ENCODE measurements at regions not wholly inside any gene's neighbourhood (a gene's known extent, or its start where the extent isn't known, plus 50 kb on each side); places are given as distances from the start of the nearest gene placed in this dataset.

DNA sequence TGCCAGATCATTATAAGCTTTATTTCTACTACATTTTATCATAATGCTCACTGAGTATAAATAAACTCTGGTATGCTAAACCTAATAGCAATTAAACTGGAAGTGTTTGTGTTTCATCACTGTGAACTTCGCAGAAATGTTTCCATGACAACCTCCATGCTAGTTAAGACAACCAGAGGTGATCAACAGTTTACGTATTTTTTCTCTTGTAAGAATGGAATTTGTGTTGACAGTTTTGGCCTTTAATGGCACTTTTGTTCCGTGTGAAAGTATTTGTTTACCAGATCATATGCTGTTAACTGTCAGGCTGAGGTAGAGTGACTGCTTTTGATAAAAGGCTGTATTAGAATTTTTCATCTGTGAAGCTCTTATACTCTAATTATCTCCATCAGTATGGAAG, 212.1 kb upstream of the PPP1R3A start:
- TF ChIP-seq EZH2 (IDR thresholded peaks at IDR 0.05; ENCODE audit: insufficient read depth, poor library complexity, severe bottlenecking), result no peak
- TF ChIP-seq EZH2phosphoT487 (IDR thresholded peaks at IDR 0.05; ENCODE audit: insufficient read depth, low read depth), result no peak
